ENCODE measurements at regions not wholly inside any gene's neighbourhood (a gene's known extent, or its start where the extent isn't known, plus 50 kb on each side); places are given as distances from the start of the nearest gene placed in this dataset.

DNA sequence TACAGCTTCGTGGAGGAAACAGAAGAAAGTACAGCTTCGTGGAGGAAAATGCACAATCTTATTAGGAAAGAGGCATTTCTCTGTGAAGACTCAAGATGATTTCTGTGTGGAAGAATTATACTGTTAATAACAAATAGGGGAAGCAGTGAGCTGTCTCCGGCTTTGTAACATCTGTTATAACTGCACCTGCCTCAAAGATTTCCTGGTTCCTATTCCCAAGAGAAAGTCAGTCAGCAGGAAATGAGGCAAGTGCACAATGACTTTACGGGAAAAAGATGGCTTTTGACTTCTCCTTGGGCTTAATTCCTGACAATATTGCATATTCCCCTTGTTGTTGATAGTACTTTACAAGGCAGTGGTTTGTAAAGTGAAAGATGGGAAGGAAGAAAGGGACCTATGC, 538.5 kb downstream of the BMP2 start:
- POLR2A ChIA-PET, result no interaction called here
- CTCF ChIA-PET, result no interaction called here
- H3K4me2 ChIP-seq, result no peak overlapping the region

DNA sequence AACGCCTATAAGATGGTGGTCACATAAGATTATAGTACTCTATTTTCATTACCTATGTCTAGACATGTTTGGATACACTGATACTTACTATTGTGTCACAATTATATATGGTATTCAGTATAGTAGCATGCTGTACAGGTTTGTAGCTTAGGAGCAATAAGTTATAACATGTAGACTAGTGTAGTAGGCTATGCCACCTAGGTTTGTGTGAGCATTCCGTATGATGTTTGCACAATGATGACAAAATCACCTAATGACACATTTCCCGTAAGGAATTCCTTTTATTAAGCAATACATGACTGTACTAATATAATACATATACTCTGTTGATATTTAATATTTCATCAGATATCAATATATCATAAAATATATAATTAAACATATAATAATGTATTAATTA, 540.7 kb downstream of the BMP2 start:
- Histone ChIP-seq H3K4me3 (ENCODE audit: low read depth in 2 of 2, low read length in 1 of 2) (no peak overlapping the region), H3K4me2 (no peak overlapping the region), H2AFZ (ENCODE audit: low read depth) (no peak overlapping the region), H3K9ac (no peak overlapping the region), H3K79me2 (ENCODE audit: insufficient read depth) (no peaks in the 10 kb centered on the region), H3K27me3 (ENCODE audit: insufficient read depth) (no peaks in the 10 kb centered on the region), H4K20me1 (ENCODE audit: insufficient read depth) (no peaks in the 10 kb centered on the region), H3F3A (replicated peaks; ENCODE audit: insufficient read depth) (no peaks in the 10 kb centered on the region), H3K36me3 (replicated peaks in 1 of 2; ENCODE audit: control insufficient read depth in 1 of 2, insufficient read depth in 2 of 2, low read length in 1 of 2) (no peaks in the 10 kb centered on the region), H3K4me1 (ENCODE audit: control insufficient read depth in 1 of 2, insufficient read depth in 2 of 2, low read depth in 1 of 2, low read length in 1 of 2) (no peaks in the 10 kb centered on the region), H3K27ac (ENCODE audit: low read depth in 2 of 2, low read length in 1 of 2) (no peak overlapping the region), H3K9me2 (no peaks in the 10 kb centered on the region), H3K9me3 (no peaks in the 10 kb centered on the region)
- no peak for DNase-seq
- ChIA-PET POLR2A (no interaction called here), CTCF (no interaction called here)
- 13% methylated on average over 3 of the region's 3 CpGs for WGBS (ENCODE audit: low lambda C conversion rate)
- TF ChIP-seq, protein P1, sequence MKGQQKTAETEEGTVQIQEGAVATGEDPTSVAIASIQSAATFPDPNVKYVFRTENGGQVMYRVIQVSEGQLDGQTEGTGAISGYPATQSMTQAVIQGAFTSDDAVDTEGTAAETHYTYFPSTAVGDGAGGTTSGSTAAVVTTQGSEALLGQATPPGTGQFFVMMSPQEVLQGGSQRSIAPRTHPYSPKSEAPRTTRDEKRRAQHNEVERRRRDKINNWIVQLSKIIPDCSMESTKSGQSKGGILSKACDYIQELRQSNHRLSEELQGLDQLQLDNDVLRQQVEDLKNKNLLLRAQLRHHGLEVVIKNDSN (IDR thresholded peaks at IDR 0.05; ENCODE audit: borderline replicate concordance, low read depth), result no peak
- TF ChIP-seq NFIC (IDR thresholded peaks at IDR 0.05; ENCODE audit: borderline replicate concordance) (no peak), CHD2 (IDR thresholded peaks at IDR 0.05; ENCODE audit: low read length, partially characterized antibody) (no peak), TEAD4 (IDR thresholded peaks at IDR 0.05; ENCODE audit: borderline replicate concordance, insufficient read depth) (no peak)

More for the DNA sequence above, 538.5 kb downstream of the BMP2 start:
- H3K9me2 ChIP-seq, result no peaks in the 10 kb centered on the region
- H3K9me3 ChIP-seq, result no peaks in the 10 kb centered on the region
- no peaks in the 10 kb centered on the region for H3K27me3 ChIP-seq (ENCODE audit: insufficient read depth)
- H3K36me3 ChIP-seq (replicated peaks in 1 of 2; ENCODE audit: control insufficient read depth in 1 of 2, insufficient read depth in 2 of 2, low read length in 1 of 2), result no peaks in the 10 kb centered on the region
- 6% methylated on average over 4 of the region's 4 CpGs for WGBS (ENCODE audit: low lambda C conversion rate)
- H3K4me1 ChIP-seq (ENCODE audit: control insufficient read depth in 1 of 2, insufficient read depth in 2 of 2, low read depth in 1 of 2, low read length in 1 of 2), result no peaks in the 10 kb centered on the region
- TF ChIP-seq SIN3A (IDR thresholded peaks at IDR 0.05; ENCODE audit: borderline replicate concordance, low read depth, low read length), result no peak
- TF ChIP-seq, protein P2, sequence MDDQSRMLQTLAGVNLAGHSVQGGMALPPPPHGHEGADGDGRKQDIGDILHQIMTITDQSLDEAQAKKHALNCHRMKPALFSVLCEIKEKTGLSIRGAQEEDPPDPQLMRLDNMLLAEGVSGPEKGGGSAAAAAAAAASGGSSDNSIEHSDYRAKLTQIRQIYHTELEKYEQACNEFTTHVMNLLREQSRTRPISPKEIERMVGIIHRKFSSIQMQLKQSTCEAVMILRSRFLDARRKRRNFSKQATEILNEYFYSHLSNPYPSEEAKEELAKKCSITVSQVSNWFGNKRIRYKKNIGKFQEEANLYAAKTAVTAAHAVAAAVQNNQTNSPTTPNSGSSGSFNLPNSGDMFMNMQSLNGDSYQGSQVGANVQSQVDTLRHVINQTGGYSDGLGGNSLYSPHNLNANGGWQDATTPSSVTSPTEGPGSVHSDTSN (IDR thresholded peaks at IDR 0.05), result no peak
- no peak for TF ChIP-seq TCF12 (IDR thresholded peaks at IDR 0.05)
- TF ChIP-seq, protein P3, sequence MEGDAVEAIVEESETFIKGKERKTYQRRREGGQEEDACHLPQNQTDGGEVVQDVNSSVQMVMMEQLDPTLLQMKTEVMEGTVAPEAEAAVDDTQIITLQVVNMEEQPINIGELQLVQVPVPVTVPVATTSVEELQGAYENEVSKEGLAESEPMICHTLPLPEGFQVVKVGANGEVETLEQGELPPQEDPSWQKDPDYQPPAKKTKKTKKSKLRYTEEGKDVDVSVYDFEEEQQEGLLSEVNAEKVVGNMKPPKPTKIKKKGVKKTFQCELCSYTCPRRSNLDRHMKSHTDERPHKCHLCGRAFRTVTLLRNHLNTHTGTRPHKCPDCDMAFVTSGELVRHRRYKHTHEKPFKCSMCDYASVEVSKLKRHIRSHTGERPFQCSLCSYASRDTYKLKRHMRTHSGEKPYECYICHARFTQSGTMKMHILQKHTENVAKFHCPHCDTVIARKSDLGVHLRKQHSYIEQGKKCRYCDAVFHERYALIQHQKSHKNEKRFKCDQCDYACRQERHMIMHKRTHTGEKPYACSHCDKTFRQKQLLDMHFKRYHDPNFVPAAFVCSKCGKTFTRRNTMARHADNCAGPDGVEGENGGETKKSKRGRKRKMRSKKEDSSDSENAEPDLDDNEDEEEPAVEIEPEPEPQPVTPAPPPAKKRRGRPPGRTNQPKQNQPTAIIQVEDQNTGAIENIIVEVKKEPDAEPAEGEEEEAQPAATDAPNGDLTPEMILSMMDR (IDR thresholded peaks at IDR 0.05), result no peak
- TF ChIP-seq GATA2 (CRISPR knock-in tag; IDR thresholded peaks at IDR 0.05), result no peak
- no peak for TF ChIP-seq SMC3 (IDR thresholded peaks at IDR 0.05; ENCODE audit: low read depth, low read length)
- TF ChIP-seq MXI1 (IDR thresholded peaks at IDR 0.05; ENCODE audit: low read depth, low read length), result no peak
- no peak for TF ChIP-seq YY1 (IDR thresholded peaks at IDR 0.05; ENCODE audit: low read depth)
- no peak for TF ChIP-seq RXRA (IDR thresholded peaks at IDR 0.05; ENCODE audit: borderline replicate concordance, low read depth)
- no peak for TF ChIP-seq CHD2 (IDR thresholded peaks at IDR 0.05; ENCODE audit: low read length, partially characterized antibody)
- TF ChIP-seq, protein P4, sequence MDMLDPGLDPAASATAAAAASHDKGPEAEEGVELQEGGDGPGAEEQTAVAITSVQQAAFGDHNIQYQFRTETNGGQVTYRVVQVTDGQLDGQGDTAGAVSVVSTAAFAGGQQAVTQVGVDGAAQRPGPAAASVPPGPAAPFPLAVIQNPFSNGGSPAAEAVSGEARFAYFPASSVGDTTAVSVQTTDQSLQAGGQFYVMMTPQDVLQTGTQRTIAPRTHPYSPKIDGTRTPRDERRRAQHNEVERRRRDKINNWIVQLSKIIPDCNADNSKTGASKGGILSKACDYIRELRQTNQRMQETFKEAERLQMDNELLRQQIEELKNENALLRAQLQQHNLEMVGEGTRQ (IDR thresholded peaks at IDR 0.05; ENCODE audit: borderline replicate concordance, low read depth, low read length), result no peak
- TF ChIP-seq EP300 (IDR thresholded peaks at IDR 0.05; ENCODE audit: borderline replicate concordance in 1 of 2, low read depth in 1 of 2, low read length in 1 of 2), result no peak
- TF ChIP-seq NRF1 (IDR thresholded peaks at IDR 0.05; ENCODE audit: low read depth, low read length), result no peak
- no peak for TF ChIP-seq FOSL2 (IDR thresholded peaks at IDR 0.05; ENCODE audit: borderline replicate concordance, low read depth)
- H2AFZ ChIP-seq (ENCODE audit: low read depth), result no peak overlapping the region
- H4K20me1 ChIP-seq (ENCODE audit: insufficient read depth), result no peaks in the 10 kb centered on the region
- H3F3A ChIP-seq (replicated peaks; ENCODE audit: insufficient read depth), result no peaks in the 10 kb centered on the region
- DNase-seq, result no peak
- no peak overlapping the region for H3K9ac ChIP-seq
- H3K79me2 ChIP-seq (ENCODE audit: insufficient read depth), result no peaks in the 10 kb centered on the region
- no peak overlapping the region for H3K4me3 ChIP-seq (ENCODE audit: low read depth in 2 of 2, low read length in 1 of 2)
- H3K27ac ChIP-seq (ENCODE audit: low read depth in 2 of 2, low read length in 1 of 2), result no peak overlapping the region
